NAMALWA (cell line): ENCODE measurements at regions not wholly inside any gene's neighbourhood (a gene's known extent, or its start where the extent isn't known, plus 50 kb on each side); places are given as distances from the start of the nearest gene placed in this dataset.

ENCODE experiments used
- DNase-seq: peaks from one replicate; pipeline ENCODE4 v3.0.0-alpha.2; 2015; ENCODE audit warnings: low spot score

- DNase-seq: no peak
These were observed 365.7 kb downstream of the ZEB2 start for GRCh38 chr2:144154205-144154604.

- DNase-seq: peak; percentile 26
These were observed 367.1 kb downstream of the ZEB2 start for GRCh38 chr2:144152817-144153271.

GRCh38 chr2:144151851-144152250, 368.1 kb downstream of the ZEB2 start:
- no peak for DNase-seq

- DNase-seq: no peak
These were observed 368.5 kb downstream of the ZEB2 start for GRCh38 chr2:144151405-144151804.

- DNase-seq: no peak
These were observed 372.6 kb downstream of the ZEB2 start for GRCh38 chr2:144147356-144147755.

GRCh38 chr2:144146876-144147275, 373.0 kb downstream of the ZEB2 start:
- DNase-seq: no peak

- no peak for DNase-seq
These were observed 373.8 kb downstream of the ZEB2 start for GRCh38 chr2:144146076-144146475.

- peak; percentile 13 for DNase-seq
These were observed 376.4 kb downstream of the ZEB2 start for GRCh38 chr2:144143294-144144151.

- DNase-seq: no peak
These were observed 379.0 kb downstream of the ZEB2 start for GRCh38 chr2:144140891-144141290.

GRCh38 chr2:144137705-144138428, 382.1 kb downstream of the ZEB2 start:
- no peak for DNase-seq

GRCh38 chr2:144137272-144137671, 382.6 kb downstream of the ZEB2 start:
- DNase-seq: no peak

GRCh38 chr2:144136297-144137010, 383.5 kb downstream of the ZEB2 start:
- DNase-seq: no peak

GRCh38 chr2:144133936-144134665, 385.8 kb downstream of the ZEB2 start:
- no peak for DNase-seq

GRCh38 chr2:144132357-144132756, 387.6 kb downstream of the ZEB2 start:
- DNase-seq: no peak

- DNase-seq: no peak
These were observed 388.9 kb downstream of the ZEB2 start for GRCh38 chr2:144131042-144131441.

- no peak for DNase-seq
These were observed 389.4 kb downstream of the ZEB2 start for GRCh38 chr2:144130551-144130950.

GRCh38 chr2:144128130-144128746, 391.7 kb downstream of the ZEB2 start:
- no peak for DNase-seq

- DNase-seq: no peak
These were observed 392.2 kb downstream of the ZEB2 start for GRCh38 chr2:144127693-144128092.

- DNase-seq: no peak
These were observed 393.6 kb downstream of the ZEB2 start for GRCh38 chr2:144126302-144126701.

- no peak for DNase-seq
These were observed 394.2 kb downstream of the ZEB2 start for GRCh38 chr2:144125751-144126150.

- no peak for DNase-seq
These were observed 395.0 kb downstream of the ZEB2 start for GRCh38 chr2:144124882-144125281.
